ENCODE measurements at regions not wholly inside any gene's neighbourhood (a gene's known extent, or its start where the extent isn't known, plus 50 kb on each side); places are given as distances from the start of the nearest gene placed in this dataset.
"Not testable (repeated sequence)": the region's sequence is repeated elsewhere in the genome, so short reads cannot be mapped to it uniquely, and the experiment has no call there.

DNA sequence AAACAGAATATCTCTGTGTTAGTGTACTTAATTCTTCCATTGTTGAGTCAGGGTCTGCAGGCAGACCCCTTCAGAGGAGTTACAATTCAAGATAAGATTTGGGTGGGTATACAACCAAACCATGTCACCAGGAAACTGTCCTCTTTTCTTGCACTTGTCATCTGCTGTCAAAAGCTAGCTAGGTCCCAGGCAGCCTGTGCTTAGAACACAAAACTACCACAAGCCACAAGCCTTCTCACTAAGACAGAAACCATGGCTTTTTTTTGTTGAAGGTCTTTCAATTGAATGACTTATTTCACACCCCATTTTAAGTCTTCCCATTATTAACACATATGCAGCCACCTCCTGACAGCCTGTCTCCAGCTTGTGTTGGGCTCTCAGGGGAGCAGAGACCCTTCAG lies 2345.1 kb downstream of the TP53TG3F start:
- not testable (repeated sequence) for TF ChIP-seq POLR2A, POLR2AphosphoS5 (IDR thresholded peaks at IDR 0.05)

Measured in prostate gland (tissue), 1 donor.